CD4-positive, alpha-beta T cell treated with Interferon gamma for 1 hour (primary cell): ENCODE measurements at regions not wholly inside any gene's neighbourhood (a gene's known extent, or its start where the extent isn't known, plus 50 kb on each side); places are given as distances from the start of the nearest gene placed in this dataset.

ENCODE experiments used
- DNase-seq: peaks from one replicate; pipeline ENCODE4 v3.0.0-alpha.2; 2020

DNA sequence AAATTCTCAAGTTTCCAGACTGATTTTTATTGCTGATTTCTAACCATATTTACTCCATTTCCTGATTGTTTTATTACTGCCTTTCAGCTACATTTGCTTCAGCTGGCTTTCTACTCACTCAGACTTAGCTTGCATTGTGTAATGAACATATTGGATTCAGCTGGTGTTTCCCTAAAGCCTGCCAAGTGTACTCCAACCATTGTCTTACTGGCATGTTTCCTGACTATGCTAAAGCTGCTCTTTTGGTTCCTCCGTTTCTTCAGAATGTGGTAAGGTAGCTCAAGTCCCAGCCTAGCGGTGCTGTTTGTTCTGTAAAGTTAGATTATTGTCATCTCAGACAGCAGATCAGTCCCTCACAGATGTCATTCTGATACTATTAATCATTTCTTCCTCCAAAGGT lies 53.1 kb upstream of the GLRA2 start:
- DNase-seq, result no peak

DNA sequence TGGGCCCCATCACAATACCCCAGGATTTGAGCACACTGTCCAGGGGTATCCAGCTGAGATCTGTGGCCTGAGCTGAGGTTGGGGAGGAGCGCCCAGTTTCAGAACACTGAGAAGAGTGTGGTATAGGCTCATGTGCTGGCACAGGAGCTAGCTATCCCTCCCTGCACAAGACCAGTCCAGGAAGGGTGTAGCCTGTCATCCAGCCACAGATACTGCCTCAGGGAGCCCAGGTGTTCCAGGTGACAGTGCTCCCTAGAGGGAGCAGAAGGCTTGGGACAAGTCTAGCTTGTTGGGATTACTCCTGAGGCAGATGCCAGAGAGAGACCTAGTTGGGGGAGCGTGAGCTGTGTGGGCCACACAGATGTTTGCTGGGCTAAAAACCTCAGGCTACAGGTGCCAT lies 79.6 kb upstream of the GLRA2 start:
- DNase-seq, result no peak

DNA sequence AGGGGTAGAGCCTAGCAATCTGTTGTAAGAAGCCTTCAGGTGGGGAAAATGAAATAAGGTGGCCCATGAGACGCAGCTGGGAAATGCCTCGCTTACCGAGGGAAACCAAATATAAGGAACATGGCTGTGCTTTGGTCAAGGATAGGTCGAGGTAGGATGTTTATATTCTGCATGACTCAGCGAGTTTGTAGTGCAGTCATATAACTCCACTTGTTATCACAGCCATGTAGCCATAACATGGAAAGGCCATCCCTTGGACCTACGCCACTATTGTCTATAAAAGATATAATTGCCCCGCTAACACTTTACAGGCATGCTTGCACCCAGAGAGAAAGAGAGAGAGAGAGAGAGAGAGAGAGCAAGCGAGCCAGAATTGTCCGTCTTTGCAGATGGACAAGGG lies 80.9 kb upstream of the GLRA2 start:
- DNase-seq, result no peak

DNA sequence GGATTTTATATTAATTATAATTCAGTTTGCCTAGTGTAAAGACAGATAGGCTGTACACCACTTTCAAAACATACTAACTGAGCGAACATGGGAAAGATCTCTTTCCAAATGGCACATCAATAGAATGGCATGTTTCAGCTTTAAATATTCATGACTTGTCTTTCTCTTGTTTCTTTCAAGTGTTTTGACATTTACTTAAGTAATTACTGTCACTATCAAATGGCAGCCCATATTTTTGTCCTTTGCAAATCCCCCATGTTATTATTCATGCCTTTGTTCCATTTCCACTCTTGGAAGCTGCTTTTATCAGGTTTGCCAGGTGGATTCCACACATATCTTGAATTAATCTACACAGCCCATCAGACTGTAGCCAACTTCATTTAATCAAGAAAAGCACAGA lies 89.2 kb upstream of the GLRA2 start:
- DNase-seq, result no peak

DNA sequence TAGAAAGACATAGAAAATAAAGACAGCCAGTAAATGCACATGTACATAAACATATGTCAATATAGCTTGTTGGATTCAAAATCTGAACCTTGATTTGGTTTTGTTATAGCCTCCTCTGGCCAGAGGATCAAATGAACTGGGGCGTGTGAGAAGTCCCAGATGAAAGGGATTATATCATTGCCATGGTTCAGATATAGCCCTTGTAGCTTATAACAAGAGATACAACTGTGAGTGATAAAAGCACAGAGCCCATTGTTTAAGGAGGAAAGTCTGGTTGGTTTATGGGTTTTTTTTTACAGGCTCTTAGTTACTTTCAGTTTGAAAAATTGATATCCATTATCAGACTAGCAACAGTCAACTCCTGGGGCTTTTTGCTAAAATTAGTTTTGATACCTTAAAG lies 101.7 kb upstream of the GLRA2 start:
- no peak for DNase-seq

DNA sequence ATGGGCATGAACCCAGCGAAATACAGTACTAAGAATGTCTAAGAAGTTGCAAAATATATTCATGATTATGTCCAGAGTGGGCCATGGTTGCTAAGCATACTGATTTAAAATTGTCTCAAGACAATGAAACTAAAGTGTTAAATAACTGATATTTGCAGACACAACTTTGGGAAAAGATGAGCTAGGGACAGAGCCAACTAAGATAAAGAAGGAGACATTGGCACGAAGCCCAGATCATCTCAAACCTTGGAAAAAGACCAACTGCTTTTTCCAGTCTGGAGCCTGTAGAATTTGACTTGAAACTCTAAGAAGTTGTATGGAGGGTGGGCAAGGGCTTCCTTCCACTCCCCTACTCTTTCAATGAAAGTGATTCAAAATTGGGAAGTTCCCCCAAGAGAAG lies 108.5 kb upstream of the GLRA2 start:
- no peak for DNase-seq

DNA sequence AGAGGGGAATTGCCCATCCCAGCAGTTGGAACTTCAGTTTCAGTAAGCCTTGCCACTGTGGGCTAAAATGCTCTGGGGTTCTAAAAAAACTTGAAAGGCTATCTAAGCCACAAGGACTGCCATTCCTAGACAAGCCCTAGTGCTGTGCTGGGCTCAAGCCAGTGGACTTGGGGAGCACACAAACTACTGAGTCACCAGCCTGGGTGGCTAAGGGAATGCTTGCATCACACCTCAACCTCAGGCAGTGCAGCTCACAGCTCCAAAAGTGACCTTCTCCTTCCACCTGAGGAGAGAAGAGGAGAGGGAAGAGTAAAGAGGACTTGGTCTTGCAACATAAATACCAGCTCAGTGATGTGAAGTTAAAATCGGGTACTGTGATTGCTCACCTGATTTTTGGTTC lies 116.7 kb upstream of the GLRA2 start:
- no peak for DNase-seq

DNA sequence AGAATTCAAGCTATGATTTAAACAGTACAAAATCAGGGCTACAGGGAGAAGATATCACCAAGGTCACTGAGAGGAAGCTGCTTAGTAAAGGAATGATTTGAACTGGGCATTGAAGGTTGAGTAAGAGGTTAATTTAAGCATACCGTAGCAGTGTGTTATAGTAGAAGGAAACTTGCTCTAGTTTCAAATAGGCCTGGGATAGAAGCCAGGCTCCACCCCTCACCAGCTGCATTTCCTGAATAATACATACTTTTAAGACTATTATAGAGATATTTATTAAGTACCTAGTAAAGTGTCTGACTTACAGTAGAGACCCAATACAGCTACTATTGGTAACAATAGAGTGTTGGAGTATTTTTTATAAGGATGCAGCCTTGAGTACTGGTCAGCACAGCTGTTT lies 118.0 kb upstream of the GLRA2 start:
- no peak for DNase-seq

DNA sequence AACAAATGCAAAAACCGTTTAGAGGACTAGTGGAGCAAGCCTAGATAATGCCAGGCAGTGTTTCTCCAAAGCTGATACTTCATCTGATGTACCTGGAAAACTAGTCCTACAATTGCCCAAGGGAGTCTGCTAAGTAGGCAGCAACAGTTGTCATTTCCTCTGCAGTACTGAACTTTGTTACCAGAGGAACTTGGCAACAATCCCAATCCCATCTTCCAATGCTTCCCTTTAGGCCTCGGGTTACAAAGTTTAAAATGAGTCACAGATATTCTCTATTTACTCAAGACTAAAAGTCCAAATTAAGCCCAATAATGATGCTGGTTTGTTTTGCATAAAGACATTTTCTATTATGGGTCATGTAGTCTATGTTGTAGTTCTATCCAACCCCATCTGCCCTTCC lies 120.0 kb upstream of the GLRA2 start:
- no peak for DNase-seq

DNA sequence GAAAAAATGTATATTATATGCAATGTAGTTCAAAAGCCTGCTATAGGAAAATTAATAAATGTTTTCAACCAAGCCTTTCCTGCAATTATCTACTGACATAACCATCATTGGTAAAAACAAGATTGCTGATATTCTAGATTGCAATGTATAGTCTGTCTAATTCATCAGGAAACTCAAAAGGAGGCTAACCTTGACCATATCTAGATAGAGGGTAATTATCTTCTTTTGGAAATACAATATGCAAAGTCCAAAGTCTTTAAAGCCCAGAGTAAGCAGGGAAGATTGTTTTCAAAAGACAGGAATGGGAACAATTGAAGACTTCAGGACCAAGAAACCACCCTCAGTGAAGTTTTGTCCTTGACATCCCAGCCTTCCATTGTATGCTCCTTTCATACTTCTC lies 123.1 kb upstream of the GLRA2 start:
- DNase-seq, result no peak

DNA sequence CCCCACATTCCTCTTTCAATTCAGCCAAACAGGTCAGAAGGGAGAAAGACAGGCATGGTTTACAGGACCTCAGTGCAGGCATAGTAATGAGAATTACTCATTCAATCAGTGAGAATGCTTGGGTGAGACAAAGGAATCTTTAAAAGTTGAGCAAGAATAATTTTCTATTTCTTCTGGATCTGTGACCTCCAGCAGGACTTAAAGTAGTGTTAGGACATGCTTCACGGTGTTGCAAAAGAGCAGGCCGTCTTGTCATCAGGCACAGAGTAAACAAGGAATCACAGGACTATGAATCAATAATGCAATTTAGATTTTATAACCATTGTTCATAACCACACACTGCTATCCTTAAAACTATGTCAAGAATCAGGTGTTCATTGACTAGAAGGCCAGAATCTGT lies 130.6 kb upstream of the GLRA2 start:
- no peak for DNase-seq

DNA sequence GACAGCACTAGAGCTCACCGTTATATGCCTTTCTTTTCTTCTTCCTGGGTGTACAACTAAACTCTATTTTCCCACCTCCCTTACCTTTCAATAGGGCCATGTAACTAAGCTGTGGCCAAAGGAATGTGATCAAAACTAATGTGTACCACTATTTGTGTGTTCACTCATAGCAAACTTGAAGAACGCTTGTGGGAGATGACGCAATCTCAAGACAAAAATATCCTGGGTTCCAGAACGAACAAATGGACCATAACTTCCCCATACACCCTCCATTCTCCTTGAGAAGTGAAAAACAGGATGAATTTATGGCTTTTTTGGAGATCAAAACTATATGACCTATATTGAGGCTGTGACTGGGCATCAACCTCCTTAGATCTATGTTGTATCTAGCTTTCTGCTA lies 139.7 kb upstream of the GLRA2 start:
- no peak for DNase-seq

DNA sequence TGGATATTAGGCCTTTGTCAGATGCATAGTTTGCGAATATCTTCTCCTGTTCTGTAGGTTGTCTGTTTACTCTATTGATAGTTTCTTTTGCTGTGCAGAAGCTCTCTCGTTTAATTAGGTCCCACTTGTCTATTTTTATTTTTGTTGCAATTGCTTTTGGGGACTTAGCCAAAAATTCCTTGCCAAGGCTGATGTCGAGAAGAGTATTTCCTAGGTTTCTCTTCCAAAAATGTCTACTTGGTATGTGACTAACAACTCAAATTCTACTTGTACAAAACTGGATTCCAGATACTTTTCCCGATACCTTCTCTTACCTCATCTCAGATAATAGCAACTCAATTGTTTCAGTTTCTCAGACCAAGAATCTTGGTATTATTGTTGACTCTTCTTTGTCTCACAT lies 142.4 kb upstream of the GLRA2 start:
- DNase-seq, result no peak

DNA sequence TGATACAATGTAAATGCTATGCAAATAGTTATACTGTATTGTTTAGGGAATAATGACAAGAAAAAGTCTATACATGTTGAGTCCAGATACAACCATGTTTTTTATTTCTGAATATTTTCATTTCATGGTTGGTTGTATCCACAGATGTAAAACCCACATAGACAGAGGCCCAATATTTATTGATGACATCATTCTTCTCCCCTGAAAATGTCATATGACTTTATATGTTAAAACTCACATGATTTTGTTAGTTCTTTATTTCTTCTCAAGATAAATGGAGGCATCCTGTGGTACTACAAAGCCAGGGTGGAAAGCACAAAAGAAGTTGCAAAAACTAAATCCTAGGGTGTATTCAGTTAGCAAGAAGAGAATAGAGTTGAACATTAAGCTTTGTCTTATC lies 149.3 kb upstream of the GLRA2 start:
- no peak for DNase-seq

DNA sequence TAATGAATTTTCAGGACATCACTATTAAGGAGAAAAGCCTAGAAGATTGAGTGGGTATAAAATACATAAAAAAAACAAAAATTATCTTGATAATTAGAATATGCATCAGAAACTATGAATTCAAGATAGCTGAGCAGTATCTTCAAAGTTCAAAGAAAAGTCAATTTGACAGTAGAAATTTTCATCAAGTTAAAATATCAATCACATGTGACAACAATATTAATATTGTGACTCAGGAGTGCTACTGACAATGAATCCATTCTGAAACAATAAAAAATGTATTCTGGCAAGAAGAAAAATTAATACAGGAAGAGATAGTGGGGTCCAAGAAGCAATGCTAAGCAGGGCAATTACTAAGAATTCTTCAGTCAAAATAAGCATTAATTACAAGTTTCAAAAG lies 151.9 kb upstream of the GLRA2 start:
- DNase-seq, result no peak

DNA sequence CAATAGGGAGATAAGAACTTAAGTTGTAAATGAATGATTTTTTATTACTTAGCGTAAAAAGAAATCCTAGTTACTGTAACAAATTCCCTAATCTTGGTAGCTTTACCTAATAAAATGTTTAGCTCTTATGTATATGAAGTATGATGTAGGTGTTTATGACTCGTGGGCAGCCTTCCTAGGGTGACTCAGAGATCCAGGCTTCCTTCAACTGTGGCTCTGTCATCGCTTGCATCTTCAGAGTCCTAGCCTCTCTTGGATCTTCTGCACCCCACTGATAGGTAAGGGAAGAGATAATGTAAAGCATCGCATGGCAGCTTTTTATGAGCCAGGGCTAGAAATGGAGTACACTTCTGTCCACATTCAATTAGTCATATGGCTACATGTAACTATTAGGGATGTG lies 165.6 kb upstream of the GLRA2 start:
- no peak for DNase-seq

DNA sequence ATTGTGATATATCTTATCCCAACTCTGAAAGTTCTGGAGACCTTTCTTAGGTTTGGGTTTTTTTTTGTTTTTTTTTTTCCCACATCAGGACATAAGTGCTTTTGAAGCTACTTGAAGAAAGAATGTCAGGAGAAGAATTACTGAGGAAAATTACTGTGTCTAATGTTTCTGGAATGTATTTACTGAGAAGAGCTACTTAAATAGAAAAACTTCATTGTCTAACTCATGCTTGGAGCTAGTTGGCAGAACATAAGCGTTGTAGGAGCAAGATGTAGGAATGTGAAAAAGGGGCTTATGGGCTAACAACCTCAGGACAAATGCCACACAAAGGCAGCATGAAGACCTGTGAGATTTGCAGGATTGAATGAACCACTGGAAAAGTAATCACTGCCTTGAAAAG lies 166.6 kb upstream of the GLRA2 start:
- no peak for DNase-seq

DNA sequence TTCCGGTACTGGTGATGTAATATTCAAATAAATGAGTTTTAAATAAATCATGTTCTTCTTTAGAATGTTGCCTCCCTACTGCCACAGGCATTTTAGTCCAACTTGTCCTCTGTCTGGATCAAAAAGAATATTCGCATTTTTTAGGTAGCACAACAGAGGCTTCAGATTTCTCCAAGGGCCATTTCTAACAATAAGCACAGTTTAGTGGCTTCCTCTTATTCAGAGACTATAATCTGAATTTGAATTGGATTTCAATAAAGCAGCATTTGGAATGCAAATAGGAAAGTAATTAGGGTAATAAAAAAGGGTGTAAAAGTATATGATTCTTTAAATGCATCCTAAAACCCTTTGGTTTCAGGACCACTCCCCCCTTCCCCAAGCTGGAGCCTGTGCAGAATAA lies 167.9 kb upstream of the GLRA2 start:
- DNase-seq, result no peak

DNA sequence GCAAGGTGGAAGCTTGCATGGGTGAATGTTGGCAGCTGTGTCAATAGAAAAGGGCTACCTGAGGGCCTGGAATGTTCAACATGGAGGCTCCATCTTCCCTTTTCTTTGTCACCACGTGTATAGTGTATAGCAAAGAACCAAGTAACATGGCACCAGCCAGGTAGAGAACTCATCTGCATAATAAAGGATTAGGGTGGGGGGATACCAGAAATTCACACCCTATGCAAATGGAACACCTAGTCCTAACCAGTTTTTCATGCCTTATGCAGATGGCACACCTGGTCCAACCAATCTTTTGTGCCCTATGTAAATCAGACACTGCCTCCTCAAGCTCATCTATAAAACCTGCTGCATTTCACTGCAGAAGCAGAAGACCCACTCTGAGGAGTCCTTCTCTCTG lies 169.6 kb upstream of the GLRA2 start:
- no peak for DNase-seq

DNA sequence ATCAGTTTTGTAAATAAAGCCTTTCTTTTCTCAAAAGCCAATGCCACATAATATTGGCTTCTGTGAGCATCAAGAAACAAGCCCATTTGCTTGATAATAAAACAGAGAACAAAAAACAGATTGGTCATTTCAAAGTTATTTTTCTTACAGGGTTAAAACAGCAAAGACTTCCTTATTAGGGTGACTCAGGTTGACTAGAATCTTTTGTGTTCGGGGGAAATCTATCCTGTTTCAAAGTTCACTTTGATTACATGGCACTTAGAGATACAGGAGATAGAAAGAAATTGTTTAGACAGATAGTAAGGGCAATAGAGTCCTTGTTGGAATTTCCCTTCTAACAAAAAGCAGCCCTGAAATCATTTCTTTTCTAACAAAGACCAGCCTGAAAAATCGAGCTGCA lies 170.0 kb upstream of the GLRA2 start:
- no peak for DNase-seq

DNA sequence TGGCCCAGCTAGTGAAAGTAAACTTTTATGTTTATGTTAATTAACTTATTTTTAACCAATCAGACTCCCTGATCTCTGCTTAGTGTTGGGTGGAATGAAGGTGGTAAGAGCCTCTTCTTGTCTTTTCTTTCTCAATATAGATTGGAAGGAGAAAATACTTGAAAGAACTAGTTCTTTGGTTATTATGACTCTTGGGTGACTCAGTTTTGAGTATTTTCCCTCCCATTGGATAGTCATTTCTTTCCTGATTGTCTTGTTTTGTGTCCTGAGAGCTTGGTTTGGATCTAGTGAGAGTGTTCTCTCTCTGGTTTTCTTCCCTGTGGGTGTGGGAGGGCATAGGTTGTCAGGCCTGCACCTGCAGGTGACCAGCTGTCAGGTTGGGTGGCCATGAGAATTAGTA lies 172.0 kb upstream of the GLRA2 start:
- no peak for DNase-seq

DNA sequence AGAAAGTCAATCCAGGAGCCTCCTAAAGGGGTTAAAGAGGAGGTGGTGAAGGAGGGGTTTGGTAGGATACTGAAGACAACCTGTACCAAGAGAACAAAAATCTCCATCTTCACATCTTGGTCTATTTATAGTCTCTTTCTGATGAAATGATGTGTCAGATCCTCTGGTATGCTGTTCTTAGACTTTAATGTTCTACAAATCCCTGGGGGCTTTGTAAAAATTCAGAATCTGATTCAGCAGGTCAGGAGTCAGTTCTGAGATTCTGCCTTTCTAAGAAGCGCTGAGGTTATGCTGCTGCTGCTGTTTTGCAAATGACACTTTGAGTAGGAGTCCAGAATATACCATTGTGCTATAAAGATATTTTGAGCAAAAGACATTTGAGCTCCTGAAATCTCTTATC lies 172.9 kb upstream of the GLRA2 start:
- DNase-seq, result no peak

DNA sequence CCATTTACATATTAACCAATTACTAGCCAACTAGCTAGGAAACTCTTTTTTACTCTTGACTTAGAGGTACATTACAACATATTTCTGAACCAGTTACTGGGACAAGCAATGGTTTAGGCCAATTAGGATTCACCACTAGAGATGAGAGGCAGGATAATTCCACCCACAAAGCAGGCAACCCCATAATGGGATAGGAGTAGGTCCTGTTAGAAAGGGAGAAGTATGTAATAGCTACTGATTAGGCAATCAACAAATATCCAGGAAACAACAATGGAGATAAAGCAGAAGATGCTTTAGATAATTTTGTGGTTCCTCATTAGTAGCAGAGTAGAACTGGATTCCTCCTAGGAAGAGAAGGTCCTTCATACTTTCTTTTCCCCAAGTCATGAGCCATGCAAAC lies 173.8 kb upstream of the GLRA2 start:
- no peak for DNase-seq

DNA sequence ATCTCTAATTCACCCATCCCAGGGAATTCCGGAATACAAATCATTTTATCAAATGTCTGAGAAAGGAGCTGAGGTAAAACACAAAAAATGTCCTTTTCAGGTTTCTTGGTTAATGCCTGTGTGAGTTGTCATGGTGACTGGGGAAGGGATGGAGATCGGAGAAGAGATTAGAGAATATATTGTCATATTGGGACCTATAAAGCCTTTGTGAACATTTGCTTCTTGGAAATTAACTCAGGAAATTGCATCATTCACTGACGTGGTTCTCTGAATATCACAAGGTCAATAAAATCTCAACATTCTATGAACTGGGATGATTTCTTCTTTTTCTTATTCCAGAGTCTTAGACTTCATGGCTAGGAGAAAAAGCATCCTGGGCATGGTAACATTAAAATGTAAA lies 174.8 kb upstream of the GLRA2 start:
- DNase-seq, result no peak

DNA sequence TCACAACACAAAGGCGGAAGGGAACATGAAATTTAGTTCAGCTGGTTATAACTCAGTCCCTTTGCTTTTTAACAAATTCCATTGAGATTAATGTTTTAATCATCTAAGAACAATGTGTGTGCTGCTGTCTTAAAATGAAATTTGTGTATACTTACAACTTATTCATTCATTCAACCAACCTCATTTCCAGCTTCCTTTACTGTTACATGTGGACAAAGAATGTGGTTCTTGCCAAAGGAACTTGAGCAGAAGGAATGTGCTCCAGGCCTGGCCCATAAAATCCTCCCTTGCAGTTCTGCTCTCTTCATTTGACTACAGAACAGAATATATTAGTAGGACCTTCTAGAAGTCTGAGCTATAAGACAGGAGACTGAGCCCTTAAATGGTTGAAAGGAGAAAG lies 176.8 kb upstream of the GLRA2 start:
- DNase-seq, result no peak

DNA sequence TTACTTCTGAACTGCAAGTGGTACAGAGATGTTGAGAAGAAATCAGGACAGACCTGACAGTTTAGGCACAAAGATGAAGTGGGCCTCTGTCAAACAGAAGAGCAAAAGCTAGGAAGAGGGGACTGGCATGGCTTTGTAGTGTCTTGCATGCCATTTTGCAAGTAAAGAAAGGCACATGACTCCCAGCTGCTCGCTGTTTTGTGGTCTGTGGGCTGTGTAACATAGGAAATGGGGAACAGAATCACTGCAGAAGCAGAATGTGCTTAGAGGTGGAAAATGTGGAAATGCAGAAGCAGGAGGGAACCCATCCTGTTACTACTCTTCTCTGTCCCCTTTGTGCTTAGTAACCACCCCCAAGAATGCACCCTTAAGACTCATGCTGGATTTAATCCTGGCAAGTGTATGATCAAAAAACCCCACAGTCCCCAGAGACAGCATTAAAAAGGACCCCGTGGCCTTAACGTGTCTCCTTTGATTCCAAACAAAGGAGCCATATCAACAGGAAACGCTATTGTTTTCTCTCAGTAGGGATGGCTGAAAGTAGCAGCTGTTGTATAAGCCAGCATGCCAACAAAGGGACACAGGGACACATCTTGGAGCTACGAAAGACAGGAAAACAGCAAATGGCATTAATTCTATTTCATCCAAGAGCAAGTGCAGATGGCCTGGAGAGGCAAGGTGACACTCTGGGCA lies 177.6 kb upstream of the GLRA2 start:
- no peak for DNase-seq
